Hepatocyte (in vitro differentiated cells): ENCODE measurements at regions not wholly inside any gene's neighbourhood (a gene's known extent, or its start where the extent isn't known, plus 50 kb on each side); places are given as distances from the start of the nearest gene placed in this dataset.

ENCODE experiments used
- DNase-seq: peaks from one replicate; pipeline ENCODE4 v3.0.0-alpha.2; 2016; ENCODE audit warnings: low spot score
- H2AFZ ChIP-seq: fragments of 200-600 bp; sonication (generic); 2 replicates; pipeline ENCODE4 v1.6.0; 2016; ENCODE audit warnings: antibody characterized with exemption, mild to moderate bottlenecking
- H3K27ac ChIP-seq: fragments of 200-600 bp; sonication (generic); 2 replicates; pipeline ENCODE4 v1.5.1; 2016; ENCODE audit warnings: mild to moderate bottlenecking
- H3K27me3 ChIP-seq: fragments of 200-600 bp; sonication (generic); 2 replicates; pipeline ENCODE4 v1.6.1; 2016
- H3K36me3 ChIP-seq: fragments of 200-600 bp; sonication (generic); replicated peaks from 2 replicates; pipeline ENCODE4 v1.5.1; 2016; ENCODE audit warnings: low read depth; ENCODE audit not compliant: insufficient read depth
- H3K4me1 ChIP-seq: fragments of 200-600 bp; sonication (generic); 2 replicates; pipeline ENCODE4 v1.5.1; 2016; ENCODE audit warnings: mild to moderate bottlenecking, moderate library complexity; ENCODE audit not compliant: insufficient read depth
- H3K4me2 ChIP-seq: fragments of 200-600 bp; sonication (generic); 2 replicates; pipeline ENCODE4 v1.6.0; 2016
- H3K4me3 ChIP-seq: fragments of 200-600 bp; sonication (generic); 2 replicates; pipeline ENCODE4 v1.5.1; 2016; ENCODE audit warnings: mild to moderate bottlenecking
- H3K79me2 ChIP-seq: fragments of 200-600 bp; sonication (generic); 2 replicates; pipeline ENCODE4 v1.6.0; 2017; ENCODE audit warnings: mild to moderate bottlenecking
- H3K9me2 ChIP-seq: fragments of 200-600 bp; sonication (generic); replicated peaks from 2 replicates; pipeline ENCODE4 v1.6.0; 2017; ENCODE audit warnings: mild to moderate bottlenecking; ENCODE audit not compliant: insufficient read depth
- H3K9me3 ChIP-seq: fragments of 200-600 bp; sonication (generic); 2 replicates; pipeline ENCODE4 v1.5.1; 2016; ENCODE audit warnings: low read depth, mild to moderate bottlenecking
- H4K20me1 ChIP-seq: fragments of 200-600 bp; sonication (generic); 2 replicates; pipeline ENCODE4 v1.6.0; 2016; ENCODE audit warnings: mild to moderate bottlenecking; ENCODE audit not compliant: insufficient read depth, poor library complexity, severe bottlenecking
- EZH2 ChIP-seq: fragments of 200-600 bp; sonication (generic); IDR thresholded peaks from 2 replicates; pipeline ENCODE4 v1.6.1; 2016; ENCODE audit warnings: antibody characterized with exemption, mild to moderate bottlenecking, borderline replicate concordance
- EZH2phosphoT487 ChIP-seq: fragments of 200-600 bp; sonication (generic); IDR thresholded peaks from one replicate; pipeline ENCODE4 v1.6.1; 2018; ENCODE audit warnings: antibody characterized with exemption, mild to moderate bottlenecking, low read depth, moderate library complexity; ENCODE audit not compliant: unreplicated experiment, severe bottlenecking
- WGBS: methylation state at CpG from one replicate; pipeline ENCODE4 v1.1.6; 2016; ENCODE audit warnings: low lambda C conversion rate; ENCODE audit errors: missing lambda C conversion rate; 5-methylcytosine and 5-hydroxymethylcytosine counted together
- TF ChIP-seq, protein P1 (sequence below): fragments of 200-600 bp; sonication (generic); IDR thresholded peaks from 2 replicates; pipeline ENCODE4 v1.5.1; 2016; ENCODE audit warnings: antibody characterized with exemption, mild to moderate bottlenecking; ENCODE audit not compliant: poor library complexity

- H3K4me2 ChIP-seq, result no peak overlapping the region
- 80% methylated on average over 4 of the region's 4 CpGs for WGBS
- no peaks in the 10 kb centered on the region for H3K36me3 ChIP-seq
- no peak overlapping the region for H3K27ac ChIP-seq
- peaks cover 5% of the 10 kb centered on the region for H3K4me1 ChIP-seq
- H4K20me1 ChIP-seq, result no peaks in the 10 kb centered on the region
- no peaks in the 10 kb centered on the region for H3K27me3 ChIP-seq
- TF ChIP-seq, protein P1, sequence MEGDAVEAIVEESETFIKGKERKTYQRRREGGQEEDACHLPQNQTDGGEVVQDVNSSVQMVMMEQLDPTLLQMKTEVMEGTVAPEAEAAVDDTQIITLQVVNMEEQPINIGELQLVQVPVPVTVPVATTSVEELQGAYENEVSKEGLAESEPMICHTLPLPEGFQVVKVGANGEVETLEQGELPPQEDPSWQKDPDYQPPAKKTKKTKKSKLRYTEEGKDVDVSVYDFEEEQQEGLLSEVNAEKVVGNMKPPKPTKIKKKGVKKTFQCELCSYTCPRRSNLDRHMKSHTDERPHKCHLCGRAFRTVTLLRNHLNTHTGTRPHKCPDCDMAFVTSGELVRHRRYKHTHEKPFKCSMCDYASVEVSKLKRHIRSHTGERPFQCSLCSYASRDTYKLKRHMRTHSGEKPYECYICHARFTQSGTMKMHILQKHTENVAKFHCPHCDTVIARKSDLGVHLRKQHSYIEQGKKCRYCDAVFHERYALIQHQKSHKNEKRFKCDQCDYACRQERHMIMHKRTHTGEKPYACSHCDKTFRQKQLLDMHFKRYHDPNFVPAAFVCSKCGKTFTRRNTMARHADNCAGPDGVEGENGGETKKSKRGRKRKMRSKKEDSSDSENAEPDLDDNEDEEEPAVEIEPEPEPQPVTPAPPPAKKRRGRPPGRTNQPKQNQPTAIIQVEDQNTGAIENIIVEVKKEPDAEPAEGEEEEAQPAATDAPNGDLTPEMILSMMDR, result no peak
- TF ChIP-seq EZH2phosphoT487 (no peak), EZH2 (no peak)
- no peak overlapping the region for H2AFZ ChIP-seq
- no peak overlapping the region for H3K4me3 ChIP-seq
- H3K79me2 ChIP-seq, result no peaks in the 10 kb centered on the region
- DNase-seq, result no peak
- no peaks in the 10 kb centered on the region for H3K9me2 ChIP-seq
- no peaks in the 10 kb centered on the region for H3K9me3 ChIP-seq
Observed at GRCh38 chr4:123862812-123863211, 466.2 kb downstream of the SPRY1 start.

DNA sequence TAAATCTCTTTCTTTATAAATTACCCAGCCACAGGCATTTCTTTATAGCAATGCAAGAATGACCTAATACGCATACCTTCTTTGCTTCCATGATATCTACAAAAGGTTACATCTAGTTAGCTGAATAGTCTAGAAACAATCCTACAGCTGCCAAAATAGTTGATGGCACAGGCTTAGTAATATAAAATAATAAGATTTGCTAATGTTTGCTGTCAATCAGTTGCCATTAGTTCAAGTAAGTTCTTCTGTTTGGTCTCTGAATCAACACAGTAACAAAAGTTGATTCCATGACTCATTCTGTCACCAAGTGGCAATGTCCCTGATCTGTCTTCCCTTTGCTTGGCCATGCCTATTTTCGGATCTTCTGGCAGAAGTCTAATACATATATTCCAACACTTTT lies 470.2 kb downstream of the SPRY1 start:
- TF ChIP-seq EZH2phosphoT487 (no peak), EZH2 (no peak)
- TF ChIP-seq, protein P1, result no peak
- Histone ChIP-seq H3K4me2 (no peak overlapping the region), H2AFZ (no peak overlapping the region), H3K4me1 (no peaks in the 10 kb centered on the region), H3K79me2 (no peaks in the 10 kb centered on the region), H3K36me3 (no peaks in the 10 kb centered on the region), H3K9me3 (no peaks in the 10 kb centered on the region), H3K27ac (no peak overlapping the region), H3K4me3 (no peak overlapping the region), H3K27me3 (no peaks in the 10 kb centered on the region), H4K20me1 (no peaks in the 10 kb centered on the region), H3K9me2 (no peaks in the 10 kb centered on the region)
- no peak for DNase-seq
- WGBS, result 100% methylated on average over 2 of the region's 2 CpGs

GRCh38 chr4:123867910-123868587 lies 471.5 kb downstream of the SPRY1 start:
- Histone ChIP-seq H3K4me3 (no peak overlapping the region), H3K4me2 (no peak overlapping the region), H2AFZ (no peak overlapping the region), H3K9me2 (no peaks in the 10 kb centered on the region), H3K36me3 (no peaks in the 10 kb centered on the region), H3K27ac (no peak overlapping the region), H3K4me1 (peaks cover 8% of the 10 kb centered on the region), H3K79me2 (no peaks in the 10 kb centered on the region), H4K20me1 (no peaks in the 10 kb centered on the region), H3K27me3 (no peaks in the 10 kb centered on the region), H3K9me3 (no peaks in the 10 kb centered on the region)
- DNase-seq, result no peak
- no peak for TF ChIP-seq EZH2phosphoT487
- TF ChIP-seq, protein P1, result no peak
- no peak for TF ChIP-seq EZH2
